ENCODE measurements at regions not wholly inside any gene's neighbourhood (a gene's known extent, or its start where the extent isn't known, plus 50 kb on each side); places are given as distances from the start of the nearest gene placed in this dataset.

DNA sequence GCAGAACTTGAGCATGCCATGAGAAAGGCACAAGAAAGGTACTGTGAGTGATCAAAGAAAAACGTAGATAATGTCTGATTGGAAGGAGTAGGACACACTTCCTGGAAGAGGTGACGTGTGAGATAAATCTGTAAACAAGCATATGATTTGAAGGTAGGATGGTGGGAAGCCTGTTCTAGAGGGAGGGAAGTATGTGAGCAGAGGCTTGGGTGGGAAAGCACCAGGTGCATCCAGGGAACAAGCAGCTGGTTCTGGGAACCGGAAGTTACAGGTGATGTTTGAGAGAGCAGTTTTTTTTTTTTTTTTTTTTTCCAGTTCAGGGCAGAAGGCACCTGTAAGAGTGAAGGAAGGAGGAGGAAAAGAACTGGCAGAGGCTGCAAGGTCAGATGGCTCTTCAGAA lies 116.6 kb upstream of the EFEMP1 start:
- H2AFZ ChIP-seq (ENCODE audit: low read depth, low read length, severe bottlenecking), result no peak overlapping the region
- no peaks in the 10 kb centered on the region for H3F3A ChIP-seq (ENCODE audit: insufficient read depth)
- no peaks in the 10 kb centered on the region for H3K79me2 ChIP-seq (ENCODE audit: insufficient read depth, low read length)
- H3K9ac ChIP-seq (ENCODE audit: low read length), result no peak overlapping the region
- no peaks in the 10 kb centered on the region for H3K27me3 ChIP-seq (ENCODE audit: low read length)
- H4K20me1 ChIP-seq (ENCODE audit: low read depth, low read length), result no peaks in the 10 kb centered on the region
- no peaks in the 10 kb centered on the region for H3K36me3 ChIP-seq (ENCODE audit: low read length)
- H3K27ac ChIP-seq (ENCODE audit: low read depth, low read length), result no peak overlapping the region
- no peak overlapping the region for H3K4me2 ChIP-seq (ENCODE audit: low read depth, low read length, poor library complexity, severe bottlenecking)
- H3K9me3 ChIP-seq (ENCODE audit: insufficient read depth, low read length), result no peaks in the 10 kb centered on the region
- H3K4me3 ChIP-seq (ENCODE audit: insufficient read depth, low read length, poor library complexity, severe bottlenecking), result no peak overlapping the region
- TF ChIP-seq EZH2phosphoT487 (conservative IDR thresholded peaks at IDR 0.05; ENCODE audit: low read length), result no peak
- no peaks in the 10 kb centered on the region for H3K9me2 ChIP-seq (replicated peaks; ENCODE audit: insufficient read depth, low read length)

GRCh38 chr2:56040834-56041233 lies 117.3 kb upstream of the EFEMP1 start:
- Histone ChIP-seq H3F3A (ENCODE audit: insufficient read depth) (no peaks in the 10 kb centered on the region), H2AFZ (ENCODE audit: low read depth, low read length, severe bottlenecking) (no peak overlapping the region), H3K4me3 (ENCODE audit: insufficient read depth, low read length, poor library complexity, severe bottlenecking) (no peak overlapping the region), H3K27ac (ENCODE audit: low read depth, low read length) (no peak overlapping the region), H3K79me2 (ENCODE audit: insufficient read depth, low read length) (no peaks in the 10 kb centered on the region), H3K27me3 (ENCODE audit: low read length) (no peaks in the 10 kb centered on the region), H3K4me2 (ENCODE audit: low read depth, low read length, poor library complexity, severe bottlenecking) (no peak overlapping the region), H3K9ac (ENCODE audit: low read length) (no peak overlapping the region), H4K20me1 (ENCODE audit: low read depth, low read length) (no peaks in the 10 kb centered on the region), H3K9me2 (replicated peaks; ENCODE audit: insufficient read depth, low read length) (no peaks in the 10 kb centered on the region), H3K36me3 (ENCODE audit: low read length) (no peaks in the 10 kb centered on the region), H3K9me3 (ENCODE audit: insufficient read depth, low read length) (no peaks in the 10 kb centered on the region)
- no peak for TF ChIP-seq CTCF (IDR thresholded peaks at IDR 0.05; ENCODE audit: insufficient read depth, low read length, poor library complexity, severe bottlenecking)
- TF ChIP-seq EZH2phosphoT487 (conservative IDR thresholded peaks at IDR 0.05; ENCODE audit: low read length), result no peak

- H3K4me3 ChIP-seq (ENCODE audit: insufficient read depth, low read length, poor library complexity, severe bottlenecking), result no peak overlapping the region
- H3K27ac ChIP-seq (ENCODE audit: low read depth, low read length), result no peak overlapping the region
- H2AFZ ChIP-seq (ENCODE audit: low read depth, low read length, severe bottlenecking), result no peak overlapping the region
- H3K4me2 ChIP-seq (ENCODE audit: low read depth, low read length, poor library complexity, severe bottlenecking), result no peak overlapping the region
- H3K9ac ChIP-seq (ENCODE audit: low read length), result no peak overlapping the region
- H4K20me1 ChIP-seq (ENCODE audit: low read depth, low read length), result no peaks in the 10 kb centered on the region
- no peaks in the 10 kb centered on the region for H3K9me3 ChIP-seq (ENCODE audit: insufficient read depth, low read length)
- H3K36me3 ChIP-seq (ENCODE audit: low read length), result no peaks in the 10 kb centered on the region
- H3K79me2 ChIP-seq (ENCODE audit: insufficient read depth, low read length), result no peaks in the 10 kb centered on the region
- no peaks in the 10 kb centered on the region for H3K9me2 ChIP-seq (replicated peaks; ENCODE audit: insufficient read depth, low read length)
- TF ChIP-seq CTCF (IDR thresholded peaks at IDR 0.05; ENCODE audit: insufficient read depth, low read length, poor library complexity, severe bottlenecking), result no peak
- TF ChIP-seq EZH2phosphoT487 (conservative IDR thresholded peaks at IDR 0.05; ENCODE audit: low read length), result no peak
- no peaks in the 10 kb centered on the region for H3F3A ChIP-seq (ENCODE audit: insufficient read depth)
- H3K27me3 ChIP-seq (ENCODE audit: low read length), result no peaks in the 10 kb centered on the region
Observed at GRCh38 chr2:56047136-56047535, 123.6 kb upstream of the EFEMP1 start.

DNA sequence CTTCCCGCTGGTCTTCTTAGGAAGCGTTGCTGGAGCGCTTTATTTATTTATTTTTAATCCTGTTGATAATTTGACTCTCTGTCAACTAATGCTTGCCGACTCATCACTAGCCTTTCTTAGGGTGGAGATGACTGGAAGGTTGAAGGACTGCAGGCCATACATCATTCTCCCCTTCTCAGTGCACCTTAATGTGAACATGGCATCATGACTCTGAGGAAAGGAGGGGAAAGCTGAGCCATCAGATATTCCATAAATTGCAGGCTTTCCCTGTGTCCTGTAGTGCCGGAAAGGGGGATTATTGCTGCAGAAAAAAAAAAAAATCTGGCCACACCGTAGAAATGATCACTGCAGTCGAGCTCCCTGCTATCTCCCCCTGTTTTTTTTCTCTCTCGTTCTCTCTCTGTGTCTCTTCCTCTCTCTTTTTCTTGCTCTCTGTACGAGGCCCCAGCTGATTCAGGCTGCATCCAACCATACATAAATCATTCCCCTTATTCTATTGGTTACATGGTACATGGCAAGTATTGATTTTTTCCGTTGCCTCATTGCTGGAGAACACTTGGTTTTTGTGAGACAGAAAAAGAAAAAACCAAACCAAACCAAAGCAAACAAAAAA lies 125.8 kb upstream of the EFEMP1 start:
- no peak overlapping the region for H2AFZ ChIP-seq (ENCODE audit: low read depth, low read length, severe bottlenecking)
- TF ChIP-seq CTCF (IDR thresholded peaks at IDR 0.05; ENCODE audit: insufficient read depth, low read length, poor library complexity, severe bottlenecking) (no peak), EZH2phosphoT487 (conservative IDR thresholded peaks at IDR 0.05; ENCODE audit: low read length) (no peak)

More for the DNA sequence above, 125.8 kb upstream of the EFEMP1 start:
- no peaks in the 10 kb centered on the region for H4K20me1 ChIP-seq (ENCODE audit: low read depth, low read length)
- H3K27ac ChIP-seq (ENCODE audit: low read depth, low read length), result no peak overlapping the region
- H3K9me3 ChIP-seq (ENCODE audit: insufficient read depth, low read length), result no peaks in the 10 kb centered on the region
- H3K4me2 ChIP-seq (ENCODE audit: low read depth, low read length, poor library complexity, severe bottlenecking), result no peak overlapping the region
- no peaks in the 10 kb centered on the region for H3F3A ChIP-seq (ENCODE audit: insufficient read depth)
- no peak overlapping the region for H3K4me3 ChIP-seq (ENCODE audit: insufficient read depth, low read length, poor library complexity, severe bottlenecking)
- H3K9me2 ChIP-seq (replicated peaks; ENCODE audit: insufficient read depth, low read length), result no peaks in the 10 kb centered on the region
- H3K9ac ChIP-seq (ENCODE audit: low read length), result no peak overlapping the region
- H3K36me3 ChIP-seq (ENCODE audit: low read length), result no peaks in the 10 kb centered on the region
- H3K79me2 ChIP-seq (ENCODE audit: insufficient read depth, low read length), result no peaks in the 10 kb centered on the region
- no peaks in the 10 kb centered on the region for H3K27me3 ChIP-seq (ENCODE audit: low read length)
